H1 (cell line): ENCODE measurements at regions not wholly inside any gene's neighbourhood (a gene's known extent, or its start where the extent isn't known, plus 50 kb on each side); places are given as distances from the start of the nearest gene placed in this dataset.

Experiments used
- CTCF ChIA-PET: fragments of 300-600 bp; sonication (Branson Sonifier 250); formaldehyde crosslinking; loops from one replicate; lab custom pipeline; 2021; ENCODE audit not compliant: partially characterized antibody; lab: Charles Lee
- POLR2A ChIA-PET: fragments of 300-600 bp; sonication (Branson Sonifier 250); formaldehyde crosslinking; loops from one replicate; lab custom pipeline; 2021; ENCODE audit warnings: inconsistent platforms; ENCODE audit not compliant: partially characterized antibody; lab: Charles Lee
- DNase-seq, 2 experiments: peaks; one replicate each; pipeline versions ENCODE4 v3.0.0 to v3.0.0-alpha.2; 2010 to 2022; ENCODE audit warnings: low spot score in 2 of 2, low read depth in 1 of 2, mixed read lengths in 1 of 2
- FAIRE-seq: peaks from 2 replicates; lab custom pipeline; 2011; peaks lifted over from hg19 to GRCh38; lab: Jason Lieb, UNC
- H2AFZ ChIP-seq: 2 replicates; pipeline ENCODE4 v1.8.1; 2012; ENCODE audit warnings: low read length, inconsistent platforms
- H2AK5ac ChIP-seq: 2 replicates; pipeline ENCODE4 v1.6.1; 2013; ENCODE audit warnings: low read depth, low read length
- H2BK120ac ChIP-seq: replicated peaks from 2 replicates; pipeline ENCODE3; 2013; ENCODE audit warnings: low read depth, low read length, inconsistent platforms
- H2BK12ac ChIP-seq: 2 replicates; pipeline ENCODE4 v1.6.1; 2013; ENCODE audit warnings: low read depth, low read length
- H2BK15ac ChIP-seq: 2 replicates; pipeline ENCODE4 v1.6.1; 2013; ENCODE audit warnings: low read length
- H2BK20ac ChIP-seq: 2 replicates; pipeline ENCODE4 v1.6.1; 2013; ENCODE audit warnings: low read length
- H2BK5ac ChIP-seq: 2 replicates; pipeline ENCODE4 v1.6.1; 2013; ENCODE audit warnings: low read depth, low read length
- H3K14ac ChIP-seq: 2 replicates; pipeline ENCODE4 v1.6.1; 2013; ENCODE audit warnings: inconsistent platforms; ENCODE audit not compliant: insufficient read length
- H3K18ac ChIP-seq: 2 replicates; pipeline ENCODE4 v1.6.1; 2013; ENCODE audit warnings: low read length; ENCODE audit errors: extremely low read depth
- H3K23ac ChIP-seq: 2 replicates; pipeline ENCODE4 v1.6.1; 2013; ENCODE audit warnings: inconsistent platforms; ENCODE audit not compliant: insufficient read length
- H3K23me2 ChIP-seq: 2 replicates; pipeline ENCODE4 v1.6.1; 2013; ENCODE audit warnings: low read depth, low read length
- H3K27ac ChIP-seq: 2 replicates; pipeline ENCODE4 v1.6.1; 2011; ENCODE audit warnings: low read depth, low read length, inconsistent platforms
- H3K27me3 ChIP-seq, 4 experiments: replicated peaks in 1 of 4; 1 replicate in 1 of 4; 2 replicates in 3 of 4; pipeline versions ENCODE4 v1.6.1 to v1.8.1; 2011 to 2013; ENCODE audit warnings: low read length in 3 of 4, mild to moderate bottlenecking in 3 of 4, inconsistent platforms in 2 of 4, mixed read lengths in 2 of 4, moderate library complexity in 1 of 4; ENCODE audit not compliant: control insufficient read depth in 3 of 4, insufficient read depth in 3 of 4; ENCODE audit errors: extremely low read depth in 1 of 4
- H3K36me3 ChIP-seq, 4 experiments: 2 replicates each; pipeline versions ENCODE4 v1.6.1 to v1.8.1; 2011 to 2013; ENCODE audit warnings: mild to moderate bottlenecking in 4 of 4, low read length in 3 of 4, moderate library complexity in 2 of 4, control low read depth in 1 of 4, inconsistent platforms in 1 of 4; ENCODE audit not compliant: insufficient read depth in 4 of 4, control insufficient read depth in 2 of 4
- H3K4ac ChIP-seq: replicated peaks from 2 replicates; pipeline ENCODE3; 2013; ENCODE audit warnings: low read length, low read depth, mixed read lengths, inconsistent platforms; ENCODE audit not compliant: insufficient read length
- H3K4me1 ChIP-seq, 4 experiments: replicated peaks in 1 of 4; 1 replicate in 1 of 4; 2 replicates in 3 of 4; pipeline versions ENCODE4 v1.6.1 to v1.8.1; 2011 to 2013; ENCODE audit warnings: low read length in 3 of 4, inconsistent platforms in 2 of 4, mixed read lengths in 1 of 4; ENCODE audit not compliant: insufficient read depth in 4 of 4, control insufficient read depth in 3 of 4
- H3K4me2 ChIP-seq, 2 experiments: 2 replicates each; pipeline versions ENCODE4 v1.6.1 to v1.8.1; 2011 to 2013; ENCODE audit warnings: low read depth in 2 of 2, low read length in 2 of 2, control low read depth in 1 of 2, inconsistent platforms in 1 of 2, mild to moderate bottlenecking in 1 of 2; ENCODE audit not compliant: insufficient read depth in 1 of 2
- H3K4me3 ChIP-seq, 4 experiments: fragments of 200-600, 300-600 bp in 1 of 4; sonication (generic), shearing (Covaris generic), sonication (Bioruptor Twin) in 1 of 4; 2 replicates each; pipeline versions ENCODE4 v1.5.1 to v1.8.1; 2011 to 2016; ENCODE audit warnings: low read length in 4 of 4, low read depth in 3 of 4, control low read depth in 2 of 4, inconsistent platforms in 2 of 4, mild to moderate bottlenecking in 2 of 4, mixed read lengths in 1 of 4, moderate library complexity in 1 of 4; ENCODE audit not compliant: insufficient read depth in 2 of 4; ENCODE audit errors: extremely low read depth in 1 of 4
- H3K56ac ChIP-seq: replicated peaks from 2 replicates; pipeline ENCODE3; 2013; ENCODE audit warnings: low read depth, mild to moderate bottlenecking, mixed read lengths, low read length, inconsistent platforms; ENCODE audit not compliant: insufficient read length
- H3K79me1 ChIP-seq: 2 replicates; pipeline ENCODE4 v1.6.1; 2013; ENCODE audit warnings: low read depth, low read length, control low read depth
- H3K79me2 ChIP-seq, 2 experiments: 2 replicates each; pipeline versions ENCODE4 v1.6.1 to v1.8.1; 2012 to 2013; ENCODE audit warnings: low read length in 2 of 2, mild to moderate bottlenecking in 2 of 2, inconsistent platforms in 1 of 2; ENCODE audit not compliant: insufficient read depth in 2 of 2, control insufficient read depth in 1 of 2
- H3K9ac ChIP-seq, 4 experiments: replicated peaks in 1 of 4; 1 replicate in 1 of 4; 2 replicates in 3 of 4; pipeline versions ENCODE4 v1.6.1 to v1.8.1; 2011 to 2013; ENCODE audit warnings: low read depth in 3 of 4, low read length in 3 of 4, control low read depth in 2 of 4, mild to moderate bottlenecking in 2 of 4, moderate library complexity in 2 of 4, inconsistent platforms in 1 of 4; ENCODE audit errors: extremely low read depth in 1 of 4
- H3K9me3 ChIP-seq, 2 experiments: 2 replicates each; pipeline versions ENCODE4 v1.6.1 to v1.8.1; 2012 to 2013; ENCODE audit warnings: mild to moderate bottlenecking in 2 of 2, moderate library complexity in 2 of 2, control low read depth in 1 of 2, inconsistent platforms in 1 of 2, low read depth in 1 of 2, low read length in 1 of 2, mixed read lengths in 1 of 2; ENCODE audit not compliant: insufficient read depth in 2 of 2
- H4K20me1 ChIP-seq, 2 experiments: replicated peaks in 1 of 2; 2 replicates each; pipeline versions ENCODE3 to v1.8.1; 2011 to 2013; ENCODE audit warnings: inconsistent platforms in 2 of 2, low read length in 2 of 2, mild to moderate bottlenecking in 1 of 2; ENCODE audit not compliant: insufficient read depth in 2 of 2, control insufficient read depth in 1 of 2
- H4K5ac ChIP-seq: 2 replicates; pipeline ENCODE4 v1.6.1; 2013; ENCODE audit warnings: low read length, low read depth, mixed read lengths, inconsistent platforms; ENCODE audit not compliant: insufficient read length
- H4K8ac ChIP-seq: 2 replicates; pipeline ENCODE4 v1.8.0; 2013; ENCODE audit warnings: mild to moderate bottlenecking, moderate library complexity, low read length, inconsistent platforms; ENCODE audit not compliant: insufficient read depth; ENCODE audit errors: extremely low read depth
- H4K91ac ChIP-seq: replicated peaks from 2 replicates; pipeline ENCODE3; 2013; ENCODE audit warnings: low read length, mixed read lengths, inconsistent platforms; ENCODE audit not compliant: insufficient read length
- FOSL1 ChIP-seq: IDR thresholded peaks from 2 replicates; pipeline ENCODE4 v1.6.1; 2011; ENCODE audit warnings: mild to moderate bottlenecking, low read depth, low read length, moderate library complexity; ENCODE audit not compliant: insufficient read depth
- MAX ChIP-seq: IDR thresholded peaks from 2 replicates; pipeline ENCODE4 v1.6.1; 2012; ENCODE audit warnings: inconsistent platforms
- POLR2AphosphoS5 ChIP-seq: IDR thresholded peaks from 2 replicates; pipeline ENCODE4 v1.6.1; 2011; ENCODE audit warnings: low read depth, low read length
- POU5F1 ChIP-seq: IDR thresholded peaks from 2 replicates; pipeline ENCODE4 v1.6.1; 2011; ENCODE audit warnings: low read depth, mild to moderate bottlenecking, low read length, moderate library complexity
- SRF ChIP-seq: IDR thresholded peaks from 2 replicates; pipeline ENCODE4 v1.6.1; 2011; ENCODE audit warnings: mild to moderate bottlenecking, low read depth, low read length, moderate library complexity
- WGBS, 2 experiments: shearing (Covaris generic) in 1 of 2; methylation state at CpG; one replicate each; pipeline versions ENCODE4 v1.1.6 to v1.1.7; 2013 to 2015; ENCODE audit warnings: low lambda C conversion rate in 2 of 2, mixed read lengths in 2 of 2, inconsistent platforms in 1 of 2, low coverage in 1 of 2, missing lambda C conversion rate in 1 of 2; ENCODE audit not compliant: insufficient replicate concordance in 2 of 2, insufficient coverage in 1 of 2, insufficient read length in 1 of 2; ENCODE audit errors: extremely low coverage in 1 of 2, missing lambda C conversion rate in 1 of 2; 5-methylcytosine and 5-hydroxymethylcytosine counted together

- Histone ChIP-seq H2BK15ac (no peak overlapping the region), H3K4me3 (peak overlapping the region; percentile 17 to 65 (median 32); a peak in 5 of 8 replicates), H4K5ac (no peak overlapping the region), H3K79me1 (no peaks in the 10 kb centered on the region), H3K56ac (no peak overlapping the region), H3K27ac (no peak overlapping the region), H3K9me3 (no peaks in the 10 kb centered on the region), H4K91ac (no peak overlapping the region), H3K9ac (no peak overlapping the region), H3K79me2 (no peaks in the 10 kb centered on the region), H2BK5ac (no peak overlapping the region), H2AK5ac (no peak overlapping the region), H2BK20ac (no peak overlapping the region), H3K4me2 (peak overlapping the region; percentile 73 to 86), H3K36me3 (no peaks in the 10 kb centered on the region), H2AFZ (no peak overlapping the region), H4K8ac (no peak overlapping the region), H3K27me3 (peaks cover 10 to 30% (median 20%) of the 10 kb centered on the region in 4 experiments), H4K20me1 (peaks cover 0 to 4% of the 10 kb centered on the region in 2 experiments), H3K14ac (no peak overlapping the region), H3K18ac (no peak overlapping the region), H2BK120ac (no peak overlapping the region), H2BK12ac (no peak overlapping the region), H3K23ac (no peak overlapping the region), H3K23me2 (peaks cover 6% of the 10 kb centered on the region; the same call in 1 of the 2 replicates), H3K4me1 (peaks cover 0 to 11% (median 2%) of the 10 kb centered on the region in 4 experiments; a peak in 5 of 7 replicates), H3K4ac (no peak overlapping the region)
- 38% methylated on average over 8 of the region's 32 CpGs; no CpG with 5 or more reads in 1 of the 2 experiments for WGBS, 2 experiments
- DNase-seq = no peak
- TF ChIP-seq MAX (0 out of 2 replicates have a peak, but pooled peaks have one; percentile 15), POLR2AphosphoS5 (no peak), SRF (peak; percentile 77), POU5F1 (no peak), FOSL1 (no peak)
- ChIA-PET CTCF (interaction anchor here (1.0 to 4.8 kb wide), 19 partner anchors 9 to 290 kb away, joined by 3 to 49 read pairs (median 6); no protein-coding TSS in a partner anchor), POLR2A (interaction anchor here (0.6 to 1.1 kb wide), 2 partner anchors 17 to 27 kb away, joined by 3 to 4 read pairs; no protein-coding TSS in a partner anchor)
- no peak for FAIRE-seq
Measured at GRCh38 chr20:62550087-62550632, 74.4 kb upstream of the GATA5 start.
